Adrenal gland (tissue), 9 donors: ENCODE measurements at regions not wholly inside any gene's neighbourhood (a gene's known extent, or its start where the extent isn't known, plus 50 kb on each side); places are given as distances from the start of the nearest gene placed in this dataset.
A peak's percentile ranks its signal among the peaks of the same experiment; 100 is the strongest.

Source experiments
- DNase-seq, 7 donors: peaks; one replicate each; pipeline ENCODE4 v3.0.0-alpha.2; 2019 to 2020
- H3K27ac ChIP-seq, 5 donors: fragments of 200-600 bp; sonication (generic) in 4 of 5; 1 replicate in 3 of 5; 2 replicates in 2 of 5; pipeline versions ENCODE4 v1.5.1 to v1.8.0; 2016 to 2020; ENCODE audit warnings: mild to moderate bottlenecking in 1 of 5
- H3K27me3 ChIP-seq: fragments of 200-600 bp; 2 replicates; pipeline ENCODE4 v1.8.0; 2021
- H3K36me3 ChIP-seq, 2 donors: fragments of 200-600 bp; replicated peaks in 1 of 2; 1 replicate in 1 of 2; 2 replicates in 1 of 2; pipeline versions ENCODE4 v1.5.1 to v1.8.0; 2018 to 2022
- H3K4me1 ChIP-seq, 2 donors: fragments of 200-600 bp; replicated peaks in 1 of 2; 1 replicate in 1 of 2; 2 replicates in 1 of 2; pipeline versions ENCODE4 v1.5.1 to v1.8.0; 2018 to 2021
- H3K4me3 ChIP-seq, 4 donors: fragments of 200-600 bp; sonication (generic) in 3 of 4; one replicate each; pipeline ENCODE4 v1.5.1; 2016 to 2018
- H3K9me3 ChIP-seq, 3 donors: fragments of 200-600 bp; sonication (generic) in 1 of 3; replicated peaks in 1 of 3; 1 replicate in 2 of 3; 2 replicates in 1 of 3; pipeline versions ENCODE4 v1.5.1 to v1.8.0; 2016 to 2021
- CTCF ChIP-seq, 6 experiments: fragments of 450-650 bp in 4 of 6; fragments of 200-600 bp in 2 of 6; sonication (generic) in 1 of 6; IDR thresholded peaks; 1 replicate in 5 of 6; 2 replicates in 1 of 6; pipeline versions ENCODE4 v1.5.1 to v1.8.0; 2016 to 2021; ENCODE audit warnings: antibody characterized with exemption in 6 of 6, mild to moderate bottlenecking in 2 of 6, moderate library complexity in 1 of 6
- POLR2A ChIP-seq, 2 donors: fragments of 450-650 bp; IDR thresholded peaks; one replicate each; pipeline ENCODE4 v1.6.1; 2017; ENCODE audit warnings: antibody characterized with exemption in 2 of 2, mild to moderate bottlenecking in 2 of 2, moderate library complexity in 1 of 2
- WGBS, 4 donors: extraction: QIAGEN DNeasy Blood & Tissue Kit in 2 of 4; methylation state at CpG; one replicate each; pipeline versions ENCODE4 v1.1.5 to v1.1.7; 2013 to 2017; 5-methylcytosine and 5-hydroxymethylcytosine counted together
- intact Hi-C, 2 donors: fragments of 100-400 bp; cut with DNase I; formaldehyde crosslinking; loops; one replicate each; pipeline versions ENCODE4 v1.14.1 to v1.15.0; 2022 to 2023
- donor health status: healthy with polysubstance abuse.
- donor health status: Bipolar disorder and iron deficiency.
- donor health status: DM: yes; HTN: yes; CAD: no.
- donor health status: DM: no; HTN: no; CAD: no.
- donor health status: DM: no; HTN: no; CAD: no.

DNA sequence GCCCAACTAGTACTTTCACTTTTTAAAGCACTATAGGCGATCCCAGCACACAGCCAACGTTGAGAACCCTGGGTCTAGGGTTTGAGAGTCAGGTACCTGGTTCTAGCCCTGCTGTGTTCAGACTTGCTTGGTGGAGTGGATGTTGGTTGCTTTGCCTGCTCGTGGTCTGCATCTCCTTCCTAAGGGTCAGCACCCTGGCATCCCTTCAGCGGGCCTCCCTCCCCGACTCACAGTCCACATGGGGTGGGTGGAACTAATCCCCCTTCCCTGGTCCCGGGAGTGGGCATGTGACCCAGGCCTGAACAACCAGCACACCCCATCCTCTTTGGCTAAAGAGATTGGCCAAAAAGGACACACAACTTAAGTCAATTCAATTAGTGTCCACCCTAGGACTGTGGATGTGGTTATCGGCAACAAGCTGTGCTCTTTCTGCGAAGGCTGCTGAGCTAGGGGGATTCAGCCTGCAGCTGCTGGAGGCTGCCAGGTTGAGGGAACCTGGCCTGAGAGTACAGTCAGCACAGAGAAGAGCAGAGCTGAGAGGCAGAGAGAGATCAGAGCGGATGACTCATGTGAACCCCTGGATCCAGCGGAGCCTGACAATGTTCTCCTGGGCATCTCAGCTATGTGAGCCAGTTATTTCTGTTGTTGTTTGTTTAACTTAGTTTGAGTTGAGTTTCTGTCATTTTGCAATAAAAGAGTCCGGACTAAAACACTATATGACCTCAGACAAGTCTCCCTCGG is 138.9 kb downstream of the ACTL8 start:
- TF ChIP-seq CTCF (IDR thresholded peaks at IDR 0.05) = no peak
- TF ChIP-seq POLR2A (IDR thresholded peaks at IDR 0.05) = no peak
- no peak for DNase-seq
- Histone ChIP-seq H3K9me3 (no peaks in the 10 kb centered on the region), H3K27ac (no peak overlapping the region), H3K27me3 (peaks cover 6% of the 10 kb centered on the region), H3K4me3 (no peak overlapping the region), H3K4me1 (no peaks in the 10 kb centered on the region), H3K36me3 (no peaks in the 10 kb centered on the region)
- intact Hi-C loops = no loop called here
- 79 to 91% (median 80%) methylated on average over 11 to 12 of the region's 12 CpGs for WGBS, 4 donors

DNA sequence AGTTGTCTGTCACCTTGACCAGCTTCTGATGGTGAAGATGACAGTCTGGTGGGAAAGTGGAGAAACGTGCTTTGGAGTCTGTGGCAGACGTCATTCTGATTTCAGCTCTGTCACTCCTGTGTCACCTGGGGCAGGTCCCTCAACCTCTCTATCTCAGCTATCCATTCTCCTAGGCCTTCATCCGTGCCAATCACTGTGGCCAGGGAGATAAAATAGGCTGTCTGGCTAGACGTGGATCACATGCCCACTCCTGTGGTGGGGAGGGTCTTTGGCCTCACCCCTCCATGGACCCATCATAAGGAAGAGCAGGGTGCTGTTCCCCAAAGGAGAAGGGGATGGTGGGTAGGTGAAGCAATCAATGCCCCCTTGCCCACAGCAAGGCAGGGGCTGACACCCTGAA is 140.3 kb downstream of the ACTL8 start:
- H3K9me3 ChIP-seq = no peaks in the 10 kb centered on the region
- no peak overlapping the region for H3K4me3 ChIP-seq
- H3K4me1 ChIP-seq = no peaks in the 10 kb centered on the region
- H3K27ac ChIP-seq = no peak overlapping the region
- DNase-seq = no peak
- intact Hi-C loops = no loop called here
- WGBS, 4 donors = 78 to 83% (median 83%) methylated on average over 3 to 4 of the region's 4 CpGs
- no peaks in the 10 kb centered on the region for H3K36me3 ChIP-seq
- TF ChIP-seq CTCF (IDR thresholded peaks at IDR 0.05) (no peak), POLR2A (IDR thresholded peaks at IDR 0.05) (no peak)
- H3K27me3 ChIP-seq = no peaks in the 10 kb centered on the region

GRCh38 chr1:17895986-17896385 is 140.9 kb downstream of the ACTL8 start:
- 81 to 97% (median 86%) methylated on average over 5 to 8 of the region's 8 CpGs for WGBS, 4 donors
- intact Hi-C loops = no loop called here
- Histone ChIP-seq H3K9me3 (no peaks in the 10 kb centered on the region), H3K4me1 (no peaks in the 10 kb centered on the region), H3K27ac (no peak overlapping the region), H3K4me3 (no peak overlapping the region), H3K36me3 (no peaks in the 10 kb centered on the region), H3K27me3 (no peaks in the 10 kb centered on the region)
- TF ChIP-seq CTCF (IDR thresholded peaks at IDR 0.05) (no peak), POLR2A (IDR thresholded peaks at IDR 0.05) (no peak)
- DNase-seq = no peak

DNA sequence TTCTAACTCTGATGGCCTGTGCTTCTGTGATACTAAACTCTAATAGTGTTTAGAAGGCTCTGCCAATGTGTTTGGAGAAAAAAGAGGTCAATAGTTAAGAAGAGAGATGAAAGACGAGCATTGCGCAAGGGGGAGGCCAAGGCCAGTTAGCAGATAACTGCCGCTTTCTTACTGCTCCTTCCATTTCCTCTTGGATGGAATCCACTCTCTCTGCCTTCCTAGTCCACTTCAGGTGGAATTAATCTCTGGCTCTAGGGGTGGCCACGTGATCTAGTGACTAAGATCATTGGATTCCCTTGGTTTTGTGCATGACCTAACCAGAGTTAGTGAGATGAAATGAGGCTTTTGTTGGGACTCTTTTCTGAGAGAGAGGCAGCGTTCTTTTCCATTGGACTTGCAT is 148.3 kb downstream of the ACTL8 start:
- H3K27me3 ChIP-seq = no peaks in the 10 kb centered on the region
- WGBS, 4 donors = 46 to 52% (median 50%) methylated on average over 5 of the region's 5 CpGs
- DNase-seq = peak; percentile 46 to 85 (median 81)

More for the DNA sequence above, 148.3 kb downstream of the ACTL8 start:
- no peaks in the 10 kb centered on the region for H3K9me3 ChIP-seq
- no peaks in the 10 kb centered on the region for H3K36me3 ChIP-seq
- H3K27ac ChIP-seq = no peak overlapping the region
- no peaks in the 10 kb centered on the region for H3K4me1 ChIP-seq
- no peak overlapping the region for H3K4me3 ChIP-seq
- intact Hi-C loops = no loop called here
- TF ChIP-seq CTCF (IDR thresholded peaks at IDR 0.05) (no peak), POLR2A (IDR thresholded peaks at IDR 0.05) (no peak)
